HG03520 (cell line): ENCODE measurements at regions not wholly inside any gene's neighbourhood (a gene's known extent, or its start where the extent isn't known, plus 50 kb on each side); places are given as distances from the start of the nearest gene placed in this dataset.

Source experiments
- ATAC-seq: cut with Tn5 transposase; IDR thresholded peaks from one replicate; pipeline ENCODE4 v1.9.1; 2021; ENCODE audit warnings: mild to moderate bottlenecking, moderate library complexity; ENCODE audit not compliant: unreplicated experiment

- ATAC-seq = no peak
Measured at GRCh38 chr7:9955138-9955537, 1018.5 kb upstream of the PHF14 start.

GRCh38 chr7:9958486-9958885, 1015.2 kb upstream of the PHF14 start:
- ATAC-seq = no peak

GRCh38 chr7:9960460-9960859, 1013.2 kb upstream of the PHF14 start:
- no peak for ATAC-seq

- ATAC-seq = no peak
Measured at GRCh38 chr7:9961161-9961922, 1012.3 kb upstream of the PHF14 start.

- ATAC-seq = no peak
Measured at GRCh38 chr7:9962742-9963141, 1010.9 kb upstream of the PHF14 start.

GRCh38 chr7:9978106-9979064, 995.3 kb upstream of the PHF14 start:
- ATAC-seq = no peak

- no peak for ATAC-seq
Measured at GRCh38 chr7:9981742-9982349, 991.8 kb upstream of the PHF14 start.

GRCh38 chr7:9983048-9983447, 990.6 kb upstream of the PHF14 start:
- no peak for ATAC-seq

GRCh38 chr7:10015687-10016086, 958.0 kb upstream of the PHF14 start:
- no peak for ATAC-seq

GRCh38 chr7:10022480-10022879, 951.2 kb upstream of the PHF14 start:
- no peak for ATAC-seq

GRCh38 chr7:10022957-10023356, 950.7 kb upstream of the PHF14 start:
- ATAC-seq = no peak

GRCh38 chr7:10034843-10035556, 938.7 kb upstream of the PHF14 start:
- no peak for ATAC-seq

GRCh38 chr7:10036693-10037092, 937.0 kb upstream of the PHF14 start:
- no peak for ATAC-seq

- ATAC-seq = no peak
Measured at GRCh38 chr7:10038351-10038750, 935.3 kb upstream of the PHF14 start.

GRCh38 chr7:10040674-10041073, 933.0 kb upstream of the PHF14 start:
- no peak for ATAC-seq

GRCh38 chr7:10070899-10071298, 902.8 kb upstream of the PHF14 start:
- no peak for ATAC-seq

GRCh38 chr7:10075866-10076265, 897.8 kb upstream of the PHF14 start:
- ATAC-seq = no peak

- no peak for ATAC-seq
Measured at GRCh38 chr7:10076660-10077300, 896.9 kb upstream of the PHF14 start.

- no peak for ATAC-seq
Measured at GRCh38 chr7:10079572-10079971, 894.1 kb upstream of the PHF14 start.

- no peak for ATAC-seq
Measured at GRCh38 chr7:10082896-10083295, 890.8 kb upstream of the PHF14 start.
